ENCODE measurements at regions not wholly inside any gene's neighbourhood (a gene's known extent, or its start where the extent isn't known, plus 50 kb on each side); places are given as distances from the start of the nearest gene placed in this dataset.

- DNase-seq (no peak), ATAC-seq (no peak)
- H3K4me1 Mint-ChIP-seq (ENCODE audit: low read depth): peaks cover 56% of the 10 kb centered on the region
- H3K36me3 Mint-ChIP-seq (ENCODE audit: insufficient read depth): no peaks in the 10 kb centered on the region
- no peak overlapping the region for H3K4me3 Mint-ChIP-seq
- H3K9me3 Mint-ChIP-seq: no peaks in the 10 kb centered on the region
- no peaks in the 10 kb centered on the region for H3K27me3 Mint-ChIP-seq (ENCODE audit: low read depth)
Observed at GRCh38 chr14:97377550-97377949, 580.4 kb downstream of the VRK1 start.

GRCh38 chr14:97379091-97379531, 581.9 kb downstream of the VRK1 start:
- Mint-ChIP-seq H3K27me3 (ENCODE audit: low read depth) (no peaks in the 10 kb centered on the region), H3K4me1 (ENCODE audit: low read depth) (peaks cover 53% of the 10 kb centered on the region), H3K4me3 (peak overlapping the region; percentile 34), H3K9me3 (no peaks in the 10 kb centered on the region), H3K36me3 (ENCODE audit: insufficient read depth) (no peaks in the 10 kb centered on the region)
- DNase-seq: peak; percentile 18
- ATAC-seq: no peak

DNA sequence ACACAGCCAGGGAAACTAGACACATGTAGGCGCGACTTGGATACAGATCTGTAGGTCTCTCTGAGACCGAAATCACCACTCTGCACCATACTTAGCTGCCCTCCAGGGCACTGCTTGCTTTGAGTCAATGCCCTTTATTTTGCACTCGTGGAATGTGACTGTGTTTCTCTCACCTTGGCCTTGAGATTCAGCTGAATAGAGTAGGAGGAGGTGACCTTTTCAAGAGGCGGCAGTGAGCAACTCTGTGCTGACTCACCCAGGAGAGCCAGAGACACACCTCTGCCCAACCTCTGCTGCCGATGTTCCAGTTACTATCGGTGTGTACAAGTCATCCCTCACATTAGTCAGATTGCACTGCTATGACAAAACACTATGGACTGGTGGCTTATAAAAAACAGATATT, 583.4 kb downstream of the VRK1 start:
- Mint-ChIP-seq H3K4me3 (no peak overlapping the region), H3K4me1 (ENCODE audit: low read depth) (peaks cover 48% of the 10 kb centered on the region), H3K36me3 (ENCODE audit: insufficient read depth) (no peaks in the 10 kb centered on the region), H3K9me3 (no peaks in the 10 kb centered on the region), H3K27me3 (ENCODE audit: low read depth) (no peaks in the 10 kb centered on the region)
- ATAC-seq (peak; percentile 98), DNase-seq (peak; percentile 63)

- Mint-ChIP-seq H3K36me3 (ENCODE audit: insufficient read depth) (no peaks in the 10 kb centered on the region), H3K4me1 (ENCODE audit: low read depth) (peaks cover 48% of the 10 kb centered on the region), H3K27me3 (ENCODE audit: low read depth) (no peaks in the 10 kb centered on the region), H3K9me3 (no peaks in the 10 kb centered on the region), H3K4me3 (no peak overlapping the region)
- no peak for ATAC-seq
- no peak for DNase-seq
Observed at GRCh38 chr14:97381309-97381708, 584.1 kb downstream of the VRK1 start.

DNA sequence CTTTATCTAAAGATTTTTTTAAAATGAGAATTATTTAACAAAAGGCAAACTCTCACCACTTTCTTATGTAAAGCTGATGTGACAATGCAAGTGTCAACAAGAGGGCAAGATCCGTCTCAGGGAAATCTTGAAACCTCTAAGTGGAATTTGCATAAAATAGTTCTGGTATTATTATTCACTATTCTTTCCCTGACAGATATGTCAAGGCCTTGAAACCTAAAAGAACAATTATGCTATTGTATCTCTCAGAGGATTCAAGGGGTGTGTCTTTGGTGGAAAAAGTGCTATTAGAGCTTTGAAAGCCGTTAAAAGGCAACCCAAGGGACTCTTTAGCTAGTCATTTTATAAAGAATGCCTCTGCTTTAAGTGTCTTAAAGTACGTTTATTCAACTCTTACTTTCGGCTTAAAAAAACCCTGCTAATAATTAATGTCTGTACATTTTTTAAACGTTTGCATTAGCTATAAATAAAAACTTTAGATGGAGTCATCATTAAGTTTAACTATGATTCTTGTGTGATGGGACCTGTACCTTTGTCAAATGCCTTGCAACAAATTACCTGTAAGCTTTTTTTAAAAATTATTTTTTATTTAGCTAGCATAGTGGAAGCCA, 585.5 kb downstream of the VRK1 start:
- Mint-ChIP-seq H3K27me3 (ENCODE audit: low read depth) (no peaks in the 10 kb centered on the region), H3K4me3 (no peak overlapping the region), H3K9me3 (no peaks in the 10 kb centered on the region), H3K36me3 (ENCODE audit: insufficient read depth) (no peaks in the 10 kb centered on the region), H3K4me1 (ENCODE audit: low read depth) (peaks cover 47% of the 10 kb centered on the region)
- ATAC-seq (no peak), DNase-seq (no peak)

DNA sequence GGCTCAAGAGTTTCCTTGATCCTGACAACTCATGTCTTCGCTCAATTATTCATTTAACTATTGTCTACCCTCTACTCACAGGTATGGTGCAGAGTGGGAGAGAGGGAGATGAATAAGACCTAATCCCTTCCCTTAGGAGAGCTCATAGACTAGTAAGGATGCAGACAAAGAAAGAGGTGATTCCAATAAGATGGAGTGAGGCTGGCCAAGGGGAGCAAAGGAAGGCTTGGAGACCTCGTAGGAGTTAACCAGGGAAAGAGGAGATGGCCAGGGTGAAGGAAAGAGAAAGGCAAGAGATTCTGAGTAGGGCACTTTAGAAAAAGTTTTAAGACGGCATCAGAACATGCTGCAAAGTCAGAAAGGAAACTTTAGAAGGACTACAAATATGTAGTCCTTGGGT, 588.5 kb downstream of the VRK1 start:
- no peak for ATAC-seq
- DNase-seq: no peak
- Mint-ChIP-seq H3K27me3 (ENCODE audit: low read depth) (no peaks in the 10 kb centered on the region), H3K4me3 (no peak overlapping the region), H3K36me3 (ENCODE audit: insufficient read depth) (no peaks in the 10 kb centered on the region), H3K4me1 (ENCODE audit: low read depth) (peaks cover 17% of the 10 kb centered on the region), H3K9me3 (no peaks in the 10 kb centered on the region)

DNA sequence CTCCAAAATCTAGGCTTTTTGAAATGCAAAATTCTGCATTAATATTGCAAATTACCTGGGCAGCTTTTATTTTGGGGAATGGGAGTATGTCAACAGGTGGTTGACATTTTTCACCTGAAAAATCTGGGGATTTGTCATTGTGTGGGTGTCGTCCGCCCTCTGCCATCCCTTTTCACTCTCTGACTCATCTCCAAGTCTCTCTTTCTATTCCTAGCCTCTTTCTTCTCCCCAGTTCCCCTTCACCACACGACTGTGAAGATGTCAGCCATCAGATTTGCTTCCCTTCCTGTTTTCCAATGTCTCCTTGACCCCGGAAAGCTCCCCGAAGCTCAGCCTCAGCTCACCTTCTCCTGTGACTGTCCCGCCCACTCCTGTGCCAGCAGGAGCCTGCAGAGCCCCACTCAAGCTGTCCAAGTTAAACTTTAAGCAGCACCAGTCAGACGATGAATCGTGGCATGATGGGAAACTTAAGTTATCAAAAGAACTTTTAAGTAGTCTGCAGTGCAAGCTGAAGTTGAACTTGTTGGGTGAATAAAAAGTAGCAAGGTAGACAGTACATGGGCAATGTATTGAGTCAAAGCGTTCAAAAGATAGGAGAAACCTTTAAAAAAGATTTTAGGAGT, 590.2 kb downstream of the VRK1 start:
- Mint-ChIP-seq H3K9me3 (no peaks in the 10 kb centered on the region), H3K4me1 (ENCODE audit: low read depth) (peaks cover 7% of the 10 kb centered on the region), H3K4me3 (no peak overlapping the region), H3K27me3 (ENCODE audit: low read depth) (no peaks in the 10 kb centered on the region), H3K36me3 (ENCODE audit: insufficient read depth) (no peaks in the 10 kb centered on the region)
- no peak for DNase-seq
- ATAC-seq: no peak

- H3K36me3 Mint-ChIP-seq (ENCODE audit: insufficient read depth): no peaks in the 10 kb centered on the region
- DNase-seq: no peak
- H3K4me3 Mint-ChIP-seq: no peak overlapping the region
- ATAC-seq: no peak
- no peaks in the 10 kb centered on the region for H3K27me3 Mint-ChIP-seq (ENCODE audit: low read depth)
- no peaks in the 10 kb centered on the region for H3K9me3 Mint-ChIP-seq
- peaks cover 8% of the 10 kb centered on the region for H3K4me1 Mint-ChIP-seq (ENCODE audit: low read depth)
Observed at GRCh38 chr14:97388408-97388807, 591.2 kb downstream of the VRK1 start.

DNA sequence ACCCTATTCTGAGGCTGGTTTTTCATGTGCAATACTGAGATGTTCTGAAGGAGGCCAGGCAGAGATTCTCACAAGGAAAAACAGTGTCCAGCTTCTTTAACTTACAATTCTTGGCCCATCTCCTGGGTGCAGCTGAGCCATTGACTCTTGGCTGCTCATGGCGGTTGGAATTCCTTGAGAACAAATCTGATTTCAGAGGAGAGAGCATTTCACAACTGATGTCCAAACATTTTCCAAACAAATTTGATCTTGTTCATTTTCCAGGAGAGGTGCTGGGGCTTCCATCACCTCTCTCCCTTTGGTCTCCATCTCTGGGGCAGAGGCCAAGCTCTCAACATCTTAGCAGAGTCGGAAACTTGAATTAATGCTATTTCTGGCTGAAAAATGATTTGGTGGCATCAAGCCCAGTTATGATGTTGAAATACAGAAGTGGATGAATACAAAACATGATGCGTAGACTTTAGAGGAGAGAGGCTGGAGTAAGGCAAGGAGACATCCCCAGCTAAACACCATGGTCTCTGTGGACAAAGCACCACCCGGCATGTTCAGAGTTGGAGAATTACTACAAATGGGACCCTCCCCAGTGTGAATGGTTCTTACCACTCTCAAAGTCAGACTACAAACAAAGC, 593.0 kb downstream of the VRK1 start:
- no peak for ATAC-seq
- Mint-ChIP-seq H3K4me1 (ENCODE audit: low read depth) (peaks cover 8% of the 10 kb centered on the region), H3K9me3 (no peaks in the 10 kb centered on the region), H3K4me3 (no peak overlapping the region), H3K36me3 (ENCODE audit: insufficient read depth) (no peaks in the 10 kb centered on the region), H3K27me3 (ENCODE audit: low read depth) (no peaks in the 10 kb centered on the region)
- DNase-seq: no peak

- ATAC-seq (no peak), DNase-seq (no peak)
- no peaks in the 10 kb centered on the region for H3K36me3 Mint-ChIP-seq (ENCODE audit: insufficient read depth)
- no peak overlapping the region for H3K4me3 Mint-ChIP-seq
- H3K27me3 Mint-ChIP-seq (ENCODE audit: low read depth): no peaks in the 10 kb centered on the region
- H3K9me3 Mint-ChIP-seq: no peaks in the 10 kb centered on the region
- peaks cover 3% of the 10 kb centered on the region for H3K4me1 Mint-ChIP-seq (ENCODE audit: low read depth)
Observed at GRCh38 chr14:97393244-97393643, 596.1 kb downstream of the VRK1 start.

DNA sequence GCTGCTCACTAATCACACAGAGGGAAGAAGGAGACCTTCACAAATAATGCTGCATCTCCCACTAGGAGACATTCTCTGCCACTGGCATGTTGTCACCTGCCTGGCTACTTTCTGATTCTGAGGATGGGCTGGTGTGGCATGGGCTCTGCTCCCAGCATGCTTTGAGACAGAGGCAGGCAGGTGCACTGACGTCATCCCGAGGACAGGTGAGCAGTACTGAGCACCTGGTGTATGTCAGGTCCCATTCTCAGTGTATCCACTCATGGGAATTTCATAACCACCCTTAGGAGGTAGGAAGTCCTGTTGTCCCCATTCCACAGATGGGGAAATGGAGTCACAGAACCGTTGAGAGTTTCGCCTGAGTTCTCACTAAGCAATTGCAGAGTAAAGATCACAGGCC, 597.9 kb downstream of the VRK1 start:
- no peak overlapping the region for H3K4me3 Mint-ChIP-seq
- H3K27me3 Mint-ChIP-seq (ENCODE audit: low read depth): no peaks in the 10 kb centered on the region
- H3K4me1 Mint-ChIP-seq (ENCODE audit: low read depth): peaks cover 3% of the 10 kb centered on the region
- ATAC-seq: no peak
- H3K9me3 Mint-ChIP-seq: no peaks in the 10 kb centered on the region
- H3K36me3 Mint-ChIP-seq (ENCODE audit: insufficient read depth): no peaks in the 10 kb centered on the region
- no peak for DNase-seq

- no peaks in the 10 kb centered on the region for H3K9me3 Mint-ChIP-seq
- ATAC-seq (no peak), DNase-seq (no peak)
- H3K27me3 Mint-ChIP-seq (ENCODE audit: low read depth): no peaks in the 10 kb centered on the region
- no peak overlapping the region for H3K4me3 Mint-ChIP-seq
- peaks cover 1% of the 10 kb centered on the region for H3K4me1 Mint-ChIP-seq (ENCODE audit: low read depth)
- no peaks in the 10 kb centered on the region for H3K36me3 Mint-ChIP-seq (ENCODE audit: insufficient read depth)
Observed at GRCh38 chr14:97401714-97402113, 604.5 kb downstream of the VRK1 start.

DNA sequence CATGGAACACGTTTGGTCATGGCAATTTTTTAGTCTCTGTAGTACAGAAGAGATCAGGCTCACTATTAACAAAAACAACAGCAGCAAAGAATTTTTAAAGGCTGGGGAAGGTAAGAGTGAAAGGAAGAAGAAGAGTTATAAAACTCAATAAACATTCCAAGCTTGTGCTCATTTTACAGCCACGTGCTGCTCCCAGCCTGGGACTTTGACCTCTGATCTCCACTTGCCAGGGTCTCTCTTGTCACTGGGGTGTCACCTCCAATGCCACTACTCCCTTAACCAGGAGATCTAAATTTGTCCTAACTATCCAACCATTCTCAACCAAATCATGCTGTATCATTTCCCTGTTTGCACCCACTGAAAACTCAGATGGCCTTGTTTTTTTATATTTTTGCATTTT, 605.1 kb downstream of the VRK1 start:
- DNase-seq (no peak), ATAC-seq (no peak)
- Mint-ChIP-seq H3K27me3 (ENCODE audit: low read depth) (no peaks in the 10 kb centered on the region), H3K4me1 (ENCODE audit: low read depth) (peaks cover 4% of the 10 kb centered on the region), H3K9me3 (no peaks in the 10 kb centered on the region), H3K4me3 (no peak overlapping the region), H3K36me3 (ENCODE audit: insufficient read depth) (no peaks in the 10 kb centered on the region)

GRCh38 chr14:97407701-97408407, 610.7 kb downstream of the VRK1 start:
- Mint-ChIP-seq H3K9me3 (no peaks in the 10 kb centered on the region), H3K27me3 (ENCODE audit: low read depth) (no peaks in the 10 kb centered on the region), H3K4me1 (ENCODE audit: low read depth) (peaks cover 29% of the 10 kb centered on the region), H3K4me3 (no peak overlapping the region), H3K36me3 (ENCODE audit: insufficient read depth) (no peaks in the 10 kb centered on the region)
- ATAC-seq (peak in 1 of 2 donors; percentile 25), DNase-seq (no peak)

DNA sequence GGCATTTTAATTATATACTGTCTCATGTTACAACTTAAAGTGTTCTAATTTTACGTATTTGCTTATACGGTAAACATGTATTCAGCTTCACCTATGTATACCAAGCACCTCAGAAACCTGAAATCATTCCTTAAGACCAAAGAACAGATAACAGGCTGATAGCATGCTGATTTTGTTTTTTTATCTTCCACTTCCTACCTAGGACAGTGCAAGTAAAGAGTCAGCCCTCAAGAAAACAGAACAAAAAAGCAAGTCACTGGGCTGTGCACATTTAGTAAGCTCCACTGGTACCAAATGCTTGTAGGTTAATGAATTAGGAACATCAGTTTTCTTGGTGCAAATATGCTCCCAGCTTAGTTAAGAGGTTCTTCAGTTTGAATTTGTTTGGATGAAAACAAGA, 611.3 kb downstream of the VRK1 start:
- Mint-ChIP-seq H3K4me1 (ENCODE audit: low read depth) (peaks cover 29% of the 10 kb centered on the region), H3K36me3 (ENCODE audit: insufficient read depth) (no peaks in the 10 kb centered on the region), H3K9me3 (no peaks in the 10 kb centered on the region), H3K27me3 (ENCODE audit: low read depth) (no peaks in the 10 kb centered on the region), H3K4me3 (peak overlapping the region; percentile 66)
- no peak for DNase-seq
- ATAC-seq: peak; percentile 17 to 22
